ENCODE measurements at regions not wholly inside any gene's neighbourhood (a gene's known extent, or its start where the extent isn't known, plus 50 kb on each side); places are given as distances from the start of the nearest gene placed in this dataset.

GRCh38 chr1:55938861-55939260, 640.5 kb downstream of the PLPP3 start:
- peaks cover 2 to 8% (median 4%) of the 10 kb centered on the region in 7 donors for H3K9me3 Mint-ChIP-seq
- 100% methylated on average over 3 of the region's 6 CpGs for WGBS (ENCODE audit: insufficient coverage)
- Histone ChIP-seq H2AFZ (ENCODE audit: insufficient read depth, low read depth, low read length, poor library complexity, severe bottlenecking) (no peak overlapping the region), H3K9me3 (replicated peaks in 1 of 2; ENCODE audit: control insufficient read depth in 1 of 2, insufficient read depth in 1 of 2, low read length in 2 of 2) (no peaks in the 10 kb centered on the region), H3K4me3 (replicated peaks in 1 of 3; ENCODE audit: low read depth in 2 of 3, low read length in 3 of 3) (no peak overlapping the region), H4K20me1 (ENCODE audit: insufficient read depth, low read length) (no peaks in the 10 kb centered on the region), H3K27ac (ENCODE audit: low read depth in 1 of 2, low read length in 2 of 2) (no peak overlapping the region), H3K36me3 (replicated peaks in 1 of 2; ENCODE audit: control insufficient read depth in 1 of 2, insufficient read depth in 2 of 2, low read length in 2 of 2) (no peaks in the 10 kb centered on the region), H3K27me3 (ENCODE audit: control insufficient read depth in 2 of 2, insufficient read depth in 2 of 2, low read length in 2 of 2) (no peaks in the 10 kb centered on the region), H3K4me2 (replicated peaks; ENCODE audit: extremely low read depth, low read length, poor library complexity, severe bottlenecking) (no peak overlapping the region), H3K4me1 (ENCODE audit: control insufficient read depth in 1 of 2, insufficient read depth in 2 of 2, low read length in 2 of 2) (no peaks in the 10 kb centered on the region), H3K79me2 (ENCODE audit: insufficient read depth, low read length) (no peaks in the 10 kb centered on the region), H3K9ac (ENCODE audit: insufficient read depth, low read length, poor library complexity, severe bottlenecking) (no peak overlapping the region)
- H3K27ac Mint-ChIP-seq, result no peak overlapping the region
- no peaks in the 10 kb centered on the region for H3K36me3 Mint-ChIP-seq
- intact Hi-C loops (cut with micrococcal nuclease), result no loop called here
- no peak for DNase-seq
- H3K27me3 Mint-ChIP-seq (ENCODE audit: low read depth in 3 of 3), result peaks cover 0 to 4% (median 0%) of the 10 kb centered on the region in 3 donors
- H3K4me3 Mint-ChIP-seq, result no peak overlapping the region
- no peak for TF ChIP-seq CTCF (IDR thresholded peaks at IDR 0.05)
- H3K4me1 Mint-ChIP-seq, result no peaks in the 10 kb centered on the region

- H3K27ac Mint-ChIP-seq, result no peak overlapping the region
- DNase-seq, result no peak
- no peak for TF ChIP-seq CTCF (IDR thresholded peaks at IDR 0.05)
These were observed 641.0 kb downstream of the PLPP3 start for GRCh38 chr1:55938376-55938850.

More at GRCh38 chr1:55938376-55938850, 641.0 kb downstream of the PLPP3 start:
- H3K27me3 Mint-ChIP-seq (ENCODE audit: low read depth in 3 of 3), result peaks cover 0 to 4% (median 2%) of the 10 kb centered on the region in 3 donors
- H3K27ac ChIP-seq (ENCODE audit: low read depth in 1 of 2, low read length in 2 of 2), result no peak overlapping the region
- peaks cover 2 to 8% (median 4%) of the 10 kb centered on the region in 7 donors for H3K9me3 Mint-ChIP-seq
- H3K4me1 ChIP-seq (ENCODE audit: control insufficient read depth in 1 of 2, insufficient read depth in 2 of 2, low read length in 2 of 2), result no peaks in the 10 kb centered on the region
- H3K4me3 ChIP-seq (replicated peaks in 1 of 3; ENCODE audit: low read depth in 2 of 3, low read length in 3 of 3), result no peak overlapping the region
- H3K4me1 Mint-ChIP-seq, result no peaks in the 10 kb centered on the region
- H2AFZ ChIP-seq (ENCODE audit: insufficient read depth, low read depth, low read length, poor library complexity, severe bottlenecking), result no peak overlapping the region
- H3K4me3 Mint-ChIP-seq, result no peak overlapping the region
- no peaks in the 10 kb centered on the region for H3K36me3 Mint-ChIP-seq
- no peaks in the 10 kb centered on the region for H3K36me3 ChIP-seq (replicated peaks in 1 of 2; ENCODE audit: control insufficient read depth in 1 of 2, insufficient read depth in 2 of 2, low read length in 2 of 2)
- H3K4me2 ChIP-seq (replicated peaks; ENCODE audit: extremely low read depth, low read length, poor library complexity, severe bottlenecking), result no peak overlapping the region
- intact Hi-C loops (cut with micrococcal nuclease), result no loop called here
- WGBS (ENCODE audit: insufficient coverage), result 87% methylated on average over 3 of the region's 5 CpGs
- no peak overlapping the region for H3K9ac ChIP-seq (ENCODE audit: insufficient read depth, low read length, poor library complexity, severe bottlenecking)
- no peaks in the 10 kb centered on the region for H3K79me2 ChIP-seq (ENCODE audit: insufficient read depth, low read length)
- H4K20me1 ChIP-seq (ENCODE audit: insufficient read depth, low read length), result no peaks in the 10 kb centered on the region
- no peaks in the 10 kb centered on the region for H3K27me3 ChIP-seq (ENCODE audit: control insufficient read depth in 2 of 2, insufficient read depth in 2 of 2, low read length in 2 of 2)
- H3K9me3 ChIP-seq (replicated peaks in 1 of 2; ENCODE audit: control insufficient read depth in 1 of 2, insufficient read depth in 1 of 2, low read length in 2 of 2), result no peaks in the 10 kb centered on the region

Data from CD14-positive monocyte (primary cell).